SK-N-SH (cell line): ENCODE measurements at regions not wholly inside any gene's neighbourhood (a gene's known extent, or its start where the extent isn't known, plus 50 kb on each side); places are given as distances from the start of the nearest gene placed in this dataset.

ENCODE experiments used
- CTCF ChIA-PET: fragments of 300-600, 350-600 bp; formaldehyde crosslinking; extraction: SDS; loops from one replicate; lab custom pipeline; 2021; lab: Yijun Ruan, JAX
- POLR2A ChIA-PET: fragments of 350-600 bp; sonication (Branson Sonifier 250); formaldehyde crosslinking; extraction: SDS; loops from one replicate; lab custom pipeline; 2020; ENCODE audit warnings: antibody characterized with exemption, inconsistent platforms; lab: Yijun Ruan, JAX
- DNase-seq: peaks from one replicate; pipeline ENCODE4 v3.0.0; 2012
- H2AFZ ChIP-seq: fragments of 200-600 bp; sonication (generic); 2 replicates; pipeline ENCODE4 v1.8.1; 2016; ENCODE audit warnings: antibody characterized with exemption, mild to moderate bottlenecking, low read depth
- H3F3A ChIP-seq: fragments of 200-600 bp; sonication (generic); replicated peaks from 2 replicates; pipeline ENCODE3; 2016; ENCODE audit warnings: antibody characterized with exemption, mild to moderate bottlenecking; ENCODE audit not compliant: insufficient read depth
- H3K27ac ChIP-seq, 2 experiments: fragments of 200-500 bp in 1 of 2; fragments of 200-600 bp in 1 of 2; sonication (Bioruptor generic) in 1 of 2; sonication (generic), shearing (Covaris generic) in 1 of 2; 2 replicates each; pipeline versions ENCODE4 v1.5.1 to v1.6.1; 2014 to 2016; ENCODE audit warnings: low read depth in 2 of 2, inconsistent platforms in 1 of 2, low read length in 1 of 2, mild to moderate bottlenecking in 1 of 2, mixed read lengths in 1 of 2
- H3K27me3 ChIP-seq: fragments of 200-600 bp; sonication (generic), shearing (Covaris generic); 2 replicates; pipeline ENCODE4 v1.6.1; 2016; ENCODE audit warnings: mixed run types; ENCODE audit not compliant: insufficient read depth
- H3K36me3 ChIP-seq, 2 experiments: fragments of 200-500 bp in 1 of 2; fragments of 200-600 bp in 1 of 2; sonication (Bioruptor generic) in 1 of 2; sonication (generic) in 1 of 2; replicated peaks in 1 of 2; 2 replicates each; pipeline versions ENCODE3 to v1.5.1; 2014 to 2016; ENCODE audit warnings: low read length in 1 of 2, mild to moderate bottlenecking in 1 of 2; ENCODE audit not compliant: insufficient read depth in 2 of 2, control insufficient read depth in 1 of 2
- H3K4me1 ChIP-seq, 2 experiments: fragments of 200-500 bp in 1 of 2; fragments of 200-600 bp in 1 of 2; sonication (Bioruptor generic) in 1 of 2; sonication (generic), shearing (Covaris generic) in 1 of 2; 2 replicates each; pipeline versions ENCODE4 v1.5.1 to v1.6.1; 2014 to 2016; ENCODE audit warnings: low read depth in 1 of 2, low read length in 1 of 2, mixed run types in 1 of 2; ENCODE audit not compliant: insufficient read depth in 2 of 2, control insufficient read depth in 1 of 2
- H3K4me2 ChIP-seq: fragments of 200-600 bp; sonication (generic), shearing (Covaris generic); 2 replicates; pipeline ENCODE4 v1.6.1; 2017; ENCODE audit warnings: mixed run types
- H3K4me3 ChIP-seq, 2 experiments: fragments of 200-500 bp in 1 of 2; fragments of 200-600 bp in 1 of 2; sonication (Bioruptor generic) in 1 of 2; sonication (generic), shearing (Covaris generic) in 1 of 2; 2 replicates each; pipeline versions ENCODE4 v1.5.1 to v1.8.1; 2014 to 2016; ENCODE audit warnings: low read depth in 2 of 2, inconsistent platforms in 1 of 2, low read length in 1 of 2, mild to moderate bottlenecking in 1 of 2, mixed read lengths in 1 of 2, moderate library complexity in 1 of 2
- H3K79me2 ChIP-seq: fragments of 200-600 bp; sonication (generic); 2 replicates; pipeline ENCODE4 v1.8.1; 2017; ENCODE audit warnings: mild to moderate bottlenecking; ENCODE audit not compliant: insufficient read depth
- H3K9ac ChIP-seq: fragments of 200-600 bp; sonication (generic); 2 replicates; pipeline ENCODE4 v1.6.1; 2017; ENCODE audit warnings: mixed run types
- H3K9me2 ChIP-seq: fragments of 200-600 bp; sonication (generic); 2 replicates; pipeline ENCODE4 v1.6.1; 2017; ENCODE audit warnings: mixed run types
- H3K9me3 ChIP-seq: fragments of 200-600 bp; sonication (generic); 2 replicates; pipeline ENCODE4 v1.6.1; 2017; ENCODE audit warnings: mixed run types, mild to moderate bottlenecking, moderate library complexity
- H4K20me1 ChIP-seq: fragments of 200-600 bp; sonication (generic); 2 replicates; pipeline ENCODE4 v1.6.1; 2017; ENCODE audit warnings: mild to moderate bottlenecking, mixed run types; ENCODE audit not compliant: insufficient read depth
- CTCF ChIP-seq: fragments of 200-600 bp; sonication (generic); IDR thresholded peaks from 2 replicates; pipeline ENCODE4 v1.6.1; 2017; ENCODE audit warnings: antibody characterized with exemption, mild to moderate bottlenecking, moderate library complexity
- EZH2phosphoT487 ChIP-seq: fragments of 200-600 bp; sonication (generic); IDR thresholded peaks from 2 replicates; pipeline ENCODE4 v1.6.1; 2017; ENCODE audit warnings: low read depth, mixed run types, mild to moderate bottlenecking, antibody characterized with exemption, moderate library complexity, borderline replicate concordance
- FOSL2 ChIP-seq: IDR thresholded peaks from 2 replicates; pipeline ENCODE4 v1.4.0; 2012; ENCODE audit warnings: low read depth, mild to moderate bottlenecking, moderate library complexity, borderline replicate concordance
- FOXJ3 ChIP-seq: sonication (generic); formaldehyde crosslinking; IDR thresholded peaks from 2 replicates; pipeline ENCODE4 v1.5.1; 2020; ENCODE audit warnings: mild to moderate bottlenecking, missing genetic modification reagents
- FOXM1 ChIP-seq: IDR thresholded peaks from 2 replicates; pipeline ENCODE4 v1.4.0; 2012; ENCODE audit warnings: low read depth, mild to moderate bottlenecking
- GATA2 ChIP-seq: sonication (generic); formaldehyde crosslinking; IDR thresholded peaks from 2 replicates; pipeline ENCODE4 v1.5.0; 2020; ENCODE audit warnings: mild to moderate bottlenecking, missing genetic modification reagents
- IRF3 ChIP-seq: fragments of 150-350 bp; IDR thresholded peaks from 2 replicates; pipeline ENCODE4 v1.6.1; 2016; ENCODE audit warnings: mild to moderate bottlenecking, low read depth, low read length
- JUND ChIP-seq: IDR thresholded peaks from 2 replicates; pipeline ENCODE4 v1.4.0; 2012
- MAX ChIP-seq: IDR thresholded peaks from 2 replicates; pipeline ENCODE4 v1.4.0; 2012; ENCODE audit warnings: low read depth
- NFIC ChIP-seq: IDR thresholded peaks from 2 replicates; pipeline ENCODE4 v1.4.0; 2012; ENCODE audit warnings: borderline replicate concordance
- NRF1 ChIP-seq: IDR thresholded peaks from 2 replicates; pipeline ENCODE4 v1.6.1; 2012; ENCODE audit warnings: low read depth, mild to moderate bottlenecking, low read length
- PBX3 ChIP-seq: IDR thresholded peaks from 2 replicates; pipeline ENCODE4; 2012
- RAD21 ChIP-seq: IDR thresholded peaks from 2 replicates; pipeline ENCODE4 v1.6.1; 2012; ENCODE audit warnings: mild to moderate bottlenecking, low read length
- RCOR1 ChIP-seq: fragments of 150-350 bp; IDR thresholded peaks from 2 replicates; pipeline ENCODE4 v1.6.1; 2017; ENCODE audit warnings: antibody characterized with exemption, low read length
- SIN3A ChIP-seq: IDR thresholded peaks from 2 replicates; pipeline ENCODE4 v1.6.1; 2012; ENCODE audit warnings: low read depth, mild to moderate bottlenecking, low read length, moderate library complexity, borderline replicate concordance
- SMC3 ChIP-seq: IDR thresholded peaks from 2 replicates; pipeline ENCODE4 v1.6.1; 2012; ENCODE audit warnings: low read depth, low read length, improper control_type of control experiment
- TAF1 ChIP-seq: IDR thresholded peaks from 2 replicates; pipeline ENCODE4 v1.6.1; 2012; ENCODE audit warnings: low read depth, mild to moderate bottlenecking, low read length, moderate library complexity, borderline replicate concordance
- YY1 ChIP-seq: IDR thresholded peaks from 2 replicates; pipeline ENCODE4 v1.4.0; 2012; ENCODE audit warnings: low read depth, mild to moderate bottlenecking
- ZBTB33 ChIP-seq: IDR thresholded peaks from 2 replicates; pipeline ENCODE4 v1.4.0; 2012; ENCODE audit warnings: low read depth, borderline replicate concordance
- WGBS: methylation state at CpG from one replicate; pipeline ENCODE4 v1.1.6; 2017; ENCODE audit warnings: low lambda C conversion rate; 5-methylcytosine and 5-hydroxymethylcytosine counted together

- H3K27ac ChIP-seq: no peak overlapping the region
- no peaks in the 10 kb centered on the region for H3K9me2 ChIP-seq
- 5% methylated on average over 11 of the region's 12 CpGs for WGBS
- no peak overlapping the region for H3K4me3 ChIP-seq
- DNase-seq: no peak
- peaks cover 37% of the 10 kb centered on the region for H3K27me3 ChIP-seq
- H3K4me2 ChIP-seq: no peak overlapping the region
- ChIA-PET CTCF (no interaction called here), POLR2A (no interaction called here)
- H4K20me1 ChIP-seq: no peaks in the 10 kb centered on the region
- no peaks in the 10 kb centered on the region for H3K4me1 ChIP-seq
- H3K9me3 ChIP-seq: no peaks in the 10 kb centered on the region
- H3K79me2 ChIP-seq: no peaks in the 10 kb centered on the region
- no peaks in the 10 kb centered on the region for H3K36me3 ChIP-seq
- H3K9ac ChIP-seq: no peak overlapping the region
- no peaks in the 10 kb centered on the region for H3F3A ChIP-seq
- TF ChIP-seq FOXJ3 (CRISPR knock-in tag): no peak
- TF ChIP-seq NRF1: no peak
- TF ChIP-seq RCOR1: no peak
- no peak for TF ChIP-seq ZBTB33
- TF ChIP-seq RAD21: no peak
- TF ChIP-seq FOXM1: no peak
- TF ChIP-seq SMC3: no peak
- no peak for TF ChIP-seq GATA2 (CRISPR knock-in tag)
- TF ChIP-seq MAX: no peak
- TF ChIP-seq NFIC: no peak
- no peak for TF ChIP-seq TAF1
- no peak for TF ChIP-seq SIN3A
- no peak for TF ChIP-seq CTCF
- no peak for TF ChIP-seq FOSL2
- no peak for TF ChIP-seq PBX3
- TF ChIP-seq JUND: no peak
- no peak for TF ChIP-seq YY1
- no peak for TF ChIP-seq EZH2phosphoT487
- TF ChIP-seq IRF3: no peak
- H2AFZ ChIP-seq: no peak overlapping the region
These were observed 122.7 kb upstream of the TMEM72 start for GRCh38 chr10:44788147-44789129.
